Peyer's patch (tissue), 4 donors: ENCODE measurements at regions not wholly inside any gene's neighbourhood (a gene's known extent, or its start where the extent isn't known, plus 50 kb on each side); places are given as distances from the start of the nearest gene placed in this dataset.

Experiments used
- DNase-seq, 3 donors: peaks; one replicate each; pipeline ENCODE4 v3.0.0-alpha.2; 2017 to 2019
- H3K27ac ChIP-seq, 4 donors: fragments of 200-600 bp; sonication (generic); one replicate each; pipeline ENCODE4 v1.5.1; 2016 to 2019
- H3K27me3 ChIP-seq, 2 donors: fragments of 200-600 bp; sonication (generic); one replicate each; pipeline ENCODE4 v1.5.1; 2019
- H3K36me3 ChIP-seq, 3 donors: fragments of 200-600 bp; sonication (generic); one replicate each; pipeline ENCODE4 v1.5.1; 2016 to 2019
- H3K4me1 ChIP-seq, 4 donors: fragments of 200-600 bp; sonication (generic); one replicate each; pipeline ENCODE4 v1.5.1; 2016 to 2019
- H3K4me3 ChIP-seq, 4 donors: fragments of 200-600 bp; sonication (generic); 1 replicate in 3 of 4; 2 replicates in 1 of 4; pipeline ENCODE4 v1.5.1; 2016 to 2019; ENCODE audit warnings: mild to moderate bottlenecking in 1 of 4
- H3K9me3 ChIP-seq, 4 donors: fragments of 200-600 bp; sonication (generic); one replicate each; pipeline ENCODE4 v1.5.1; 2016 to 2019; ENCODE audit warnings: mild to moderate bottlenecking in 1 of 4
- CTCF ChIP-seq, 6 experiments: fragments of 450-650 bp in 4 of 6; fragments of 200-600 bp in 2 of 6; sonication (generic) in 1 of 6; IDR thresholded peaks; one replicate each; pipeline ENCODE4 v1.5.1; 2017 to 2019; ENCODE audit warnings: antibody characterized with exemption in 6 of 6, mild to moderate bottlenecking in 3 of 6, moderate library complexity in 1 of 6
- POLR2A ChIP-seq, 2 donors: fragments of 450-650 bp; IDR thresholded peaks; one replicate each; pipeline ENCODE4 v1.5.1; 2017; ENCODE audit warnings: antibody characterized with exemption in 2 of 2, mild to moderate bottlenecking in 2 of 2, moderate library complexity in 2 of 2

GRCh38 chr10:113267619-113268562 is 285.0 kb upstream of the HABP2 start:
- Histone ChIP-seq H3K4me1 (no peaks in the 10 kb centered on the region), H3K9me3 (no peaks in the 10 kb centered on the region), H3K27ac (no peak overlapping the region), H3K27me3 (no peaks in the 10 kb centered on the region), H3K36me3 (no peaks in the 10 kb centered on the region), H3K4me3 (no peak overlapping the region)
- DNase-seq: no peak
- TF ChIP-seq POLR2A (IDR thresholded peaks at IDR 0.05) (no peak), CTCF (IDR thresholded peaks at IDR 0.05) (no peak)

DNA sequence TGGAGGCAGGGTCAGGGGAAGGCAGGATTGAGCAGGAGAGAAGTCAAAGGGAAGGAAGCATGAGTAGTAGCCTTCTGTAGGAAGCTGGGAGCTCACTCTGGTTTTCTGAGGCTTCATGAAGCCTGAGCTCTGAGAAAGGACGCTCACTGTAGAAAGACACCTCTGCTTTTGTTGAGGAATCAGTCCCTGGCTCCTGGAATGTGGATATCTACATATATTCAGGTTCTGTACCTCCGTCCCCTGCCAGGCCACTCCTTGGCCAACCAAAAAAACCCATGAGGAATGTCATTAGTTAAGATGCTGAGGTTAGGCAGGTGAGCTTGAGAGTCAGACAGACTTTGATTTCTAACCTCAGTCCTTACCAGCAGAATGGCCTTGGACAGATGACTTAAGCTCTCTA is 283.5 kb upstream of the HABP2 start:
- no peak overlapping the region for H3K4me3 ChIP-seq
- TF ChIP-seq POLR2A (IDR thresholded peaks at IDR 0.05) (no peak), CTCF (IDR thresholded peaks at IDR 0.05) (no peak)
- H3K27me3 ChIP-seq: no peaks in the 10 kb centered on the region
- no peaks in the 10 kb centered on the region for H3K9me3 ChIP-seq
- no peaks in the 10 kb centered on the region for H3K36me3 ChIP-seq
- DNase-seq: no peak
- no peak overlapping the region for H3K27ac ChIP-seq
- peaks cover 0 to 8% (median 0%) of the 10 kb centered on the region in 4 donors for H3K4me1 ChIP-seq

GRCh38 chr10:113272511-113272910 is 280.3 kb upstream of the HABP2 start:
- Histone ChIP-seq H3K9me3 (peaks cover 0 to 3% (median 0%) of the 10 kb centered on the region in 4 donors), H3K27me3 (no peaks in the 10 kb centered on the region), H3K4me1 (peaks cover 0 to 8% (median 0%) of the 10 kb centered on the region in 4 donors), H3K27ac (no peak overlapping the region), H3K36me3 (no peaks in the 10 kb centered on the region), H3K4me3 (no peak overlapping the region)
- TF ChIP-seq CTCF (IDR thresholded peaks at IDR 0.05): no peak
- TF ChIP-seq POLR2A (IDR thresholded peaks at IDR 0.05): no peak
- DNase-seq: no peak

GRCh38 chr10:113273181-113274163 is 279.4 kb upstream of the HABP2 start:
- no peak overlapping the region for H3K4me3 ChIP-seq
- H3K36me3 ChIP-seq: no peaks in the 10 kb centered on the region
- no peak for DNase-seq
- peaks cover 0 to 8% (median 0%) of the 10 kb centered on the region in 4 donors for H3K4me1 ChIP-seq
- peaks cover 0 to 3% (median 0%) of the 10 kb centered on the region in 4 donors for H3K9me3 ChIP-seq
- H3K27me3 ChIP-seq: no peaks in the 10 kb centered on the region
- peak overlapping the region in 3 of 4 donors; percentile 31 to 55 (median 45) for H3K27ac ChIP-seq
- no peak for TF ChIP-seq CTCF (IDR thresholded peaks at IDR 0.05)
- no peak for TF ChIP-seq POLR2A (IDR thresholded peaks at IDR 0.05)

DNA sequence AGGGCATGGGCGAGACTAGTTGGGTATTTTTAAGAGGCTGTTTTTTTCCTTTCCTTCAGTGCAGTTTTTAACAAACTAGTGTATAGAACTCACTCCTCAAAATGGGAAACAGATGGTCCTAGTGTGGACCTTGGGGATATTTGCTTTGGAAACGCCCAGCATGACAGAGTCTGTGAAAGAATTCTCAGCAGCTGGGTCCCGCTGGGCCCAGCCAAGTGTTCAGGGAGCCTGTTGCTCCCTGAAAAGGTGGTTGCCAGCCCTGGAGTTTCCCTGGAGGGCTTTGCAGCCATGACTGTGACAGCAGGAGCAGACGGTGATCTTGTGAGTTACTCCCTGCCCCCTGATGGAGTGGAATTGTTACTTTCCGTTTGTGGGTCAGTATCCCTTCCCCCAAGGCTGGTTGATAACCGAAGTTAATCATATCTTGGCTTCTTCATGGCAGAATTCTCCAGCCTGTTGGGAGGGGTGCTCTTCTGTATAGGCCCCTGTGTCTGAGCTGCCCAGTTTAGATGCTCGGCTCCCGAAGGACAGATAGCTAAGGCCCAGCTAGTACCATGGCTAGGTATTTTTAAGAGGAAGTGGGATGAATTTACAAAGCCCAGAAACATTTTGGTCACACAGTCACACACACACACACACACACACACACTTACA is 278.6 kb upstream of the HABP2 start:
- no peak for DNase-seq
- no peak for TF ChIP-seq POLR2A (IDR thresholded peaks at IDR 0.05)
- TF ChIP-seq CTCF (IDR thresholded peaks at IDR 0.05): no peak
- peaks cover 0 to 8% (median 0%) of the 10 kb centered on the region in 4 donors for H3K4me1 ChIP-seq
- H3K4me3 ChIP-seq: no peak overlapping the region
- H3K36me3 ChIP-seq: no peaks in the 10 kb centered on the region
- peaks cover 0 to 3% (median 0%) of the 10 kb centered on the region in 4 donors for H3K9me3 ChIP-seq
- no peaks in the 10 kb centered on the region for H3K27me3 ChIP-seq
- peak overlapping the region in 2 of 4 donors; percentile 45 to 55 for H3K27ac ChIP-seq
